ENCODE measurements at regions not wholly inside any gene's neighbourhood (a gene's known extent, or its start where the extent isn't known, plus 50 kb on each side); places are given as distances from the start of the nearest gene placed in this dataset.
A peak's percentile ranks its signal among the peaks of the same experiment; 100 is the strongest.
"Not testable (repeated sequence)": the region's sequence is repeated elsewhere in the genome, so short reads cannot be mapped to it uniquely, and the experiment has no call there.

DNA sequence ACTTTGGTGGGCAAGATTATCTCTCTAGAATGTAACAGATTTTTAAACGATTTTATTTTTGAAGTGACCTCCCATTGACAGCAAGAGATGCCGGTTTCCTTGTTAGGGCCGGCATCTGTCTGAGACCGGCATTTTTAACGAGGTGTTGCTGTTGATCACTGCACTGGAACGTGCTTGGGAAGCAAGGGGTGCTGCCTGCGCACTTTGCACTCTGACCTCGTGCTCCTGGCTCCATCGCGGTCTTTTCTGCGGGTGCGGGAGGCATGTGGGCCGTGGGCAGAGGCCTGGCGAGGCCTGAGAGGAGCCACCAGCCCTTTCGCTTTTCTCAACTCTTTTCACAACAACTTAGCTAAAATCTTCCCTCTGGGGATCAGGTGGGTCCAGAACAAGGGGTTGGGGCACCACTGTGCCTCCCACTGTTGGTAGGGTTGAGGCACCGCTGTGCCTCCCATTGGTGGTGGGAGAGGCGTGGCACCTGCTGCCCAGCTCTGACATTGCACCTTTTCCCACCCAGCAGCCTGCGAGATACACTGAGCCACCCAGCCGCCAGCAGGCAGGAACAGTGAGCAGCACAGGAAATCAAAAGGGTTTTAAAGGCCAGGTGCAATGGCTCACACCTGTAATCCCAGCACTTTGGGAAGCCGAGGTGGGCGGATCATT is 209.5 kb downstream of the LAT start:
- DNase-seq = peak in 2 of 10 donors; percentile 17 to 45
- intact Hi-C loops (cut with DNase I) = not testable (repeated sequence)

DNA sequence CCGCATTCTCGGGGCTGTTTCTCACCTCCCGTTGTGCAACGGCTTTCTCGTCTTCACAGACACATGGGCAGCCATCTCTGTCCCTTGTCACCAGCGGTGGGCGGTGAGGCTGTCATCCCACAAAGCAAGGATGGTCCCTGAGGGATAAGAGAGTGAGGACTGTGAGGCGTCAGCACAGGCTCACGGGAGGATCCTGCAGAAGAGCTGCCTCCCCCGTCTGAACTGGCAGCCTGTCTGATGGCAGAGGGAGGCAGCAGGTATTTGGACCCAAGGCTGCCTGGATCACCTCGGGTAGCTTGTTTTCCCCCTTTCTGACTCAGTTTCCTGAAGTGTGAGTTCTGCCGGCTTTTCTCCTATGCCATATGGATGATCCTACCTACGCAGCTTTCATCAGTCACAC is 208.8 kb downstream of the LAT start:
- intact Hi-C loops (cut with DNase I) = not testable (repeated sequence)
- peak in 2 of 10 donors; percentile 76 to 80 for DNase-seq

DNA sequence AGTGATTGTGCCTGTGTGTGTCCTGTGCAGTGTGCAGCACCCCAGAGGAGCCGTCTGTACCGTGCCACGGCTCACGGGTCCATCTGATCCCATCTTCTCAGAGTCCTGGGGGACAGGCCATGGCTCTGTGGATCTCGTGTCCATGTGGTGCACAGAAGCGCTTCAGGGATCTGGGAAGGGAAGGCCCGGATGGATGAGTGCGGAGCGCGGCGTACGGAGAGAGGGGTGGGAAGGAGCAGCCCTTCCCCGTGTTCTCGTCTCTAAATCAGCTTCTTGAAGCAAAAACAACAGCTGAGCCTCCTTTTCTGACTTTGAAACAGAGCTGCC is 208.4 kb downstream of the LAT start:
- intact Hi-C loops (cut with DNase I) = not testable (repeated sequence)
- DNase-seq = peak in 2 of 10 donors; percentile 25 to 61

DNA sequence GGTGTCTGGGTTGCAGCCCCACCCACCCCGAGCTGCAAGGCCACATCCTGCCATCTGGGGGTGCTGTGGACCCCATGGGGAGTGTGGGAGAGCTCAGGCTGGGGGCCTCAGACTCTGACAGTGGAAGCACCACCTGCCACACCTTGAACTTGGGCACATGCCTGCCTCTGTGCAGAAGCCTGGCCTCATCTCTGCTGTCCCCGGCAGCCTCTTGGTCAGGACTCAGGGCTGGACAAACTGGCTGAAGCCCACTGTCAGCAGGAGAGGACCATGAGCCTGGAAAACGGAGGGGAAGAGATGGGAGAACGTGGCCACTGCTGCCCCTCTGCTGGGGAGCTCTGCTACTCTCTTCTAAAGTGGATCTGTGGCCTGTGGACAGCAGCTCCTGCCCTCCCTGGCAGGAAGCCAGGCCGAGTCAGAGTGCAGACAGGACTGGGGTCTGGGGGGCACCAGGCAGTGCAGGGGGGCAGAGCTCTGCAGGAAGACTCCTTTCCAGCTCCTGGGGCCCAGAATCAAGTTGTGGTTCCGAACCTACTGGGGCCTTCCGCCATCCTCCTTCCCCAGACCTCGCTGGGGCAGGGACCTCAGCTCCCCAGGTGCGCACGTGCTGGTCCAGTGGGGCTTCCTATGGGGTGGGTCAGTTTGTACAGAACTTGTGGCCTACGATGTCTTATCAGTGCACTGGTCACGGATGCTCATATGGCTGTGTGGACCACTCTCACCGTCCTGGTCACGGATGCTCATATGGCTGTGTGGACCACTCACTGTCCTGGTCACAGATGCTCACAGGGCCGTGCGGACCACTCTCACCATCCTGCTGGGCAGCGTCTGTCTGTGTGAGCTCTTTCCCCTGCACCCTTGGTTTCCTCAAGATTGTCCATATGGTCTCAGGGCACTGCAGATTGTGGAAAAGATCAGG is 207.7 kb downstream of the LAT start:
- peak in 3 of 10 donors; percentile 41 to 62 (median 49) for DNase-seq
- intact Hi-C loops (cut with DNase I) = no loop called here

DNA sequence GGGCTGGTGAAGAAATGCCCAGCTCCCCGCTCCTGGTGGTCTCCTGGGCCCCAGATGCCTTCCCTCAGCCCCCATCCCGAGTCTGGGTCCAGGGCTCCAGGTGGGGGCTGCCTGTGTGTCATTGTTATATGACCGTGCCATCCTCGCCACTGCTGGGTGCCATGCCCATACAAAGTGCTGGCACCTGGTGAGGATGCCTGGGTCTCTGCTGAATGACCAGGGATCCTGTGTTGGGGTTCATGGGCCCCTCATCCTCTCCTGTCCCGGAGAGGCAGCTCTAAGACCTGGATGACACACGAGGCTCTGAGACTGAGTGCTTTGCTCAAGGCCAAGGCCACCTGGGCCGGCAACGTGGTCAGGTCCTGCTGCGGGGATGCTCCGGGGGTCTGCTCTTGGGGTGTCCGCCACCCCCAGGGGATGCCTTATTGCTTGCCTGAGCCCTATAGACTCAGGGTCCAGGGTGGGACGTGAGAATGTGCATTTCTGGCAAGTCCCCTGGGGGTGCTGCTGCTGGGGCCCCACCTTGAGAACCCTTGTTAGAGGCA is 206.9 kb downstream of the LAT start:
- intact Hi-C loops (cut with DNase I) = not testable (repeated sequence)
- peak in 2 of 10 donors; percentile 41 to 50 for DNase-seq

DNA sequence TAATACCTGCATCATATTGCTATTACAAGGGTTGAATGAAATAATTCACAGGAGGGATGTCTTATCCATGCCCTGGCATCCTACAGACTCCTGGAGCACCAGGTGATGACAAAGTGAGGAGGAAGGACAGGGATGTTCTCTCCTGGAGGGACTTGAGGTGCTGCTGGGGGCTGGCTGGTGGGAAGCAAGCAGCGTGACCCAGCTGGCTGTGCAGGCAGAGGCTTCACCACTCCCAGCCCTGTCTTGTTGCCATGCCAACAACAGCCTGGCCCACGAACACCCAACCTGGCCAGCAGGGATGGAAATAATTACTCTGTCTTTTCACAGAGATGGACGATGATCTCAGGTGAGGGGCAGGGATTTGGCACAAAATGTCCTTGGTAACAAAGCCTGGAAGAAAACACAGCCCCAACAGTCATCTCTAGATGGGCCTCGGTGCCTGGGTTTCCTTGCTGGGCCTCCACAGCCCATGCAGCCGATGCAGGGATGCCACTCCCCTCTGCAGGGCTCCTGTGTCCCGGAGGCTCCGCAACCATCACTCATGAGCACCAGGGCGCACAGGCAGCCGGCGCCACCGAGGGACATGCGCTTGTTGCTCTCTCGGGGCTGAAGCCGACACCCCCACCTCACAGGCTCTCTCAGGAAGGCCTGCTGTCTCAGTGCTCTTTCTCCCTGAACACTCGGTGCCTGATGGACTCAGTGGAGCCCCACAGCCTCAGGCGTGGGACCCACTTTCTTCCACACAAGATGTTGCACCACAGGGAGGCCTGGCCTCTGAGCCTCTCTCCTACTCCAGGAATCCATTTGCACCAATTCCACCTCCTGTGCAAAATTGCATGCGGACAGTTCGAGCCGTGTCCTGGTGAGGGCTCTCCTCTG is 205.9 kb downstream of the LAT start:
- DNase-seq = peak in 2 of 10 donors; percentile 42 to 61
- intact Hi-C loops (cut with DNase I) = not testable (repeated sequence)

DNA sequence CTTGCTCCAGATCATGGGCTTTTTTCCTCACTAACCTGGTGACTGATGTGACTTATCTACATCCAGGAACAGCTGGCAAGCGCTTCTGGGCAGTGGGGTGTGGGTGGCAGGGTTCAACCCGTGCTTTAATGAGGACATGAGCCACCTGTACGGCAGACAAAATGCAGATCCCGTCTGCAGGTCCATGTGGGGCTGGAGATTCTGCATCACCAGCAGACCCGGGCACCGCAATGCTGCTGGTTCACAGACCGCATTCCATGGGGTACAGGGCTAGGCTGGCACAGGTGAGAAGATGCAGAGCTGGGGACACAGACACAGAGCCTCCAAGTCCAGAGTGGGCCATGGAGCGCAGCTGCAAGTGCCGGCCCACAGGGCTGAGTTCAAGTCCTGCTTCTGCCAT is 204.0 kb downstream of the LAT start:
- intact Hi-C loops (cut with DNase I) = not testable (repeated sequence)
- DNase-seq = peak in 2 of 10 donors; percentile 3 to 47

DNA sequence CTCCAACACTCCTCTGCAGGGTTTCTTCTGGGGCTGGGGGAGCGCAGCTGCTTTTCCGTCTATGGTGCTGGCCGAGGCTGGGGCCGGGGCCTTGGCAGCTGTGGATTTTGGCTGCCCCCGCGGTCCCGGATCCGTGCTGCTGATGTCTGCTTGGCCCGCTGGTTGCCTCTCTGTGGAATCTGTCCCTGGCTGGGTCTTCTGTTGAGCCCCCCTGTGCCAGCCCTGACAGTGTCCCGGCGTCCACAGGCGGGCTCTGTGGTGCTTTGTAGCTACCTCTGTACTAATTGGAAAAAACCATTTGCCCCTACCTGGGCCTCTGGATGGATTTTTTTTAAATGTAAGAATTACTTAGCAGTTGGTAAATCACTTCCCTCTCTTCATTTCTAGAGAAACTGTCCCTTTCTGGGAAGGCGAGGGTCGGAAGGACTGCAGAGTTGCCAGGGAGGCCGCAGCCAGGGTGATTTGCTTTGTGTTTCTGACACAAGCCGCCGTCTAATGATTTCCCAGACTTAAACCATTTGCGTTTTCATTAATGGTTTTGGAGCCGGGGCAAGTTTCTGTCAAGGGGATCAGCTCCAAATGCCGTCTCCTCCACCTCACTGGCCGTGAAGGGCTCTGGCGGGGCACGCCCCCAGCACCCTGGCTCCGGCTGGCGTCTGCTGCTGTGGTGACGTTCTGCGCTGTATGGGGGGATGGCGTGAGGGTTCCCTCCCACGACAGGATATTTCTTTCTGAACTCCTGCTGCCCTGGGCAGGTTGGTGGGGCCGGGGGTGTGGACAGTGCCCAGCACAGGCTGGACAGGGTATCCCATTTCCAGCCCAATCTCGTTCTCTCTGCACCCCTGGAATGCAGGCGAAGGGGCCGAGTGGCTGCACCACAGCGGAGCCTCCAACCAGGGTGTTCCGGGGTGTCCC is 201.7 kb downstream of the LAT start:
- peak in 2 of 10 donors; percentile 61 to 87 for DNase-seq
- intact Hi-C loops (cut with DNase I) = not testable (repeated sequence)

DNA sequence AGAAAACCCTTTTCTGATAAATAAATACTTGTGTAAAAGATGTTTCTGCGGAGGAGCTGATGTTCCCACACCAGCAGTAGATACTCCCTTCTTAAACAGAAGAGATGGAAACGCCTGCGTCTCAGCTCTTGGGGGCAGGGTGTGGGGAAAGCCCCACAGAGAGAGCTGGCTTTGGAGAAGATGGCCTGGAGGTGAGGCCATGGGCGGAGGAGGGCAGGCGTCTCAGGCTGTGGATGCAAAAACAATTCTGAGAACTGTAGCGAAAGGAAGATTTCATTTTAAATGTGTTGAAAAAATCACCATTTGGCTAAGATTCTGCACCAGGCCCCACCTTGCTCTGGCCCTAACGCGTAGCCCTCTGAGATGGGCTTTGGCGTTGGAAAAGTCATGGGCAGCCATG is 201.0 kb downstream of the LAT start:
- DNase-seq = peak in 1 of 10 donors; percentile 24
- intact Hi-C loops (cut with DNase I) = not testable (repeated sequence)

DNA sequence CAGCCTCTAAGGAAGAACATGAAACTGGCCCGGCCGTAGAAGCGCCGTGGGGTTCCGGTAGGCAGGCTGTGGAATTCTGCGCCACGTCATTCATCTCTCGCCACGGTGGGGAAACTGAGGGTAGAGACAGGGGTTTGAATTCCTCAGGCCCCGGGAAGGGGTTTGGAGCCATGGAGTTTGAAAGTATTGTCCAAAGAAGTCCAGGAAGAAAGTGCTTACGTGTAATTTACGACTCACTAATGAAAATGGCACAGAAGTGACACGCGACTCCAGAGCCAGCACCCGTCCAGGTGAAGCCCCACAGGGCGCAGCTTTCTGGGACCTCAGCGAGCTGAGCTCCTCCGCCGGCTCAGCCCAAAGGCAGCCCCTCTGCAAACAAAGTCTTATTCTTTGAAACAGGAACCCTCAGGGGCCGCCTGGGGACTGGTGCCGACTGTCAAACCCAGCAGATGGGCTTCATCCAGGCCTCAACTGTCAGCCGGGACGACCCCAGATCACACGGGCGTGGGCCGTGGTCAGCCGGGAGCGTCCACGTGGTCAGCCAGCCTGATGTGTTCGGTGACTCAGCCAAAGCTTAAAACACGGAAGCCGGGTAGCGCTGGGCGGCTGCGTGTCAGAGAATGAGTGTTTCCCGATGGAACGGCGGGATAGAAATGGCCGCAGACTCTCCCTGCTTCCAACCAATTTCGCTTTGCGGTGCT is 200.0 kb downstream of the LAT start:
- peak in 2 of 10 donors; percentile 54 to 82 for DNase-seq
- intact Hi-C loops (cut with DNase I) = not testable (repeated sequence)

DNA sequence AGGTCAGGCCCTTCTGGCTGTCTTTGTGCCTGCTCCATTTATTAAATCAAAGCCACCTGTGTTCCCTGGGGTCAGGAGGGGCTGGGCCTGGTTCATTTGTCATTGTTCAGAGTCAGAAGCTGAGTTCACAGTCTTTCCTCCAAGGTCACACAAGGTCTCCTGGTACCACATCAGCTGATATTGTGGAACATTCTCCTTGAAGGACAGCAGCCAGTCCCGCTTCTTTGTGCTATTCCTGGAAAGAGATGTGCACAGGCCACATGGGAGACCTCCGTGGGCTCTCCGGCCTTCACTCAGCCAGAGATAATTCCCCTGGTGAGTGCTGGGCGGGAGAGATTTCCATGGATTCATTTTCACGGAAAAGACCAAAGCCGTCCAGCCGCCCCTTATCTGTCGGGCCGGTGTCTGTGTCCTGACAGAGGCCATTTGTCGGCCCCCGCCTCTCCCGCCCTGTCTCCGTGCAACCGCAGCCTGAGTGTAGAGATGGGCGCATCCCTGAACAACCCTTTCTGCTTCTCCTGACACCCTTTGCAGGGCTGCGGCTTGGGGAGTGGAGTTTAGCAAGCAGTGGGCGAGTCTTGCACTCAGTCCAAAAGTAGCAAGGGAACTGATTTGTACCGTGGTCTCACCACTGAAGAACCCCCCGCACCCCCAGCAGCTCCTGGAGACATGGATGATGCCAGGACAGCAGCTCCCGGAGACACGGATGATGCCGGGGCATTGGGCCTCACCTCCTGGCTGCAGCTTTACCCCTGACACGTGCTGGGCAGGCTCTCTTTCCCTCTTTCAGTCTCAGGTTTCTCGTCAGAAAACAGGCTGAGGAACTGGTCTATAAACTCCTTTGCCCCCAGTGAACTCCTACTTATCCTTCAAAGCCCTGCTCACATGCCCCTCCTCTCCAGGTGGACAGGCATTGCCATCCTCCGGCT is 198.4 kb downstream of the LAT start:
- intact Hi-C loops (cut with DNase I) = not testable (repeated sequence)

DNA sequence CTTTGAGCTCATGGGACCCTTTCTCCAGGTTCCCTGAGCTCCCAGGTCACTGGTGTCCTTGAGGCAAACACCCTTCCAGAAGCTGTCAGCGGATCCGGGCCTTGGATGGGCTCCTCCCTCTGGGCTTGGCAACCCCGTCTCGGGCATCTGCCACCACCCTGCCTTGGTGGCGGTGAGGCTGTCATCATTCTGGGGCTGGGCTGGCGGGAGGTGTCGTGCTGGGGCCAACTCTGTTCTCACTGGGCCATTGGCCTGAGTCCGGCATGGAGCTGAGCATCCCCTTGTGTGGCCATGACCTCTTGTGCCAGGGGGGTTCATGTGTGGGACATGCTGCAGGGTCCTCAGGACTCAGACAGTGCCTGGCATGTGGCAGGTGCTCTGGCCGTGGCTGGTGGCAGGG is 197.6 kb downstream of the LAT start:
- DNase-seq = peak in 2 of 10 donors; percentile 61 to 76

More for the DNA sequence above, 198.4 kb downstream of the LAT start:
- peak in 2 of 10 donors; percentile 45 to 57 for DNase-seq

DNA sequence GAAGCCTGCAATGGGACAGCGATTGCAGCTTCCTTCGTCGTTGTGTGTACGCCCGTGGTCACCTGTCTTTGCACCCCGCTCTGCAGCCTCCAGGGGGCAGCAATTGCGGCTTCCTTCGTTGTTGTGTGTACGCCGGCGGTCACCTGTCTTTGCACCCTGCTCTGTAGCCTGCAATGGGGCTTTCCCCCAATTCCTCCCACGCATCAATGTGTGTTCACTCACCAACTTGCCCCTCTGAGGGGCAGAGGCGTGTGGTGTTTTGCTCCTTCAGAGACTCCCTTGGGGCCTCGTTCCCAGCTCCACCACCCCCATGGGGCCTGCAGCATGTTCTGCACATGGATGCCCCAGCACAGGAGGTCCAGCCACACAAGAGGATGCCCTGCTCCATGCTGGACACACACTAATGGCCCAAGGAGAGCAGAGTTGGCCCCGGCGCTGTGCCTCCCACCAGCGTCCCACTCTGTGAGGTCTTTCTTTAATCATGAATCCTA is 197.1 kb downstream of the LAT start:
- peak in 2 of 10 donors; percentile 37 to 75 for DNase-seq
- intact Hi-C loops (cut with DNase I) = not testable (repeated sequence)

More for the DNA sequence above, 197.6 kb downstream of the LAT start:
- intact Hi-C loops (cut with DNase I) = no loop called here

DNA sequence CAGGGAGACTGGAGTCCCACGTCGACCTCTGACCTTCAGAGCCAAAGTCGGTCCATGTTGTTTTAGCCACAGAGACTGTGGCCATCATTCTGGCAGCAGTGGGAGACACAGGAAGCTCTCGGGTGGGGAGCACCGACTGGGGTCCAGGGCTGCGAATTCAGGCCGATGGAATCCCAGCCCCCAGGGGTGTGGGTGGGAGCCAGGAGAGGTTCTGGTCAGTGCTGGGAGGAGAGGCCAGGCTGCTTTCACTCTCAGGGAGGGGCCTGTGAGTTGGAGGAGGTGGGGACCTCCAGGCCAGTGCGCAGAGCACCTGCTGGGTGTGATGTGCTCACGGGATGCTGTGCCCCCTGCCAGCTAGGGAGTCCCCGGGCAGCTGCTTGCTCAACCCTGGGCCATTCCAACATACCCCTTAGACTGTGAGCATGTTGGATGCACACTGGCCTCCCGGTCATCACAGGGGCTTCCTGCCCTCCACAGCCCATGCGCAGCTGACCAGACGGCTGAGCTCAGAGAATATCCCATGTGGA is 196.5 kb downstream of the LAT start:
- peak in 2 of 10 donors; percentile 25 to 74 for DNase-seq
- intact Hi-C loops (cut with DNase I) = not testable (repeated sequence)

DNA sequence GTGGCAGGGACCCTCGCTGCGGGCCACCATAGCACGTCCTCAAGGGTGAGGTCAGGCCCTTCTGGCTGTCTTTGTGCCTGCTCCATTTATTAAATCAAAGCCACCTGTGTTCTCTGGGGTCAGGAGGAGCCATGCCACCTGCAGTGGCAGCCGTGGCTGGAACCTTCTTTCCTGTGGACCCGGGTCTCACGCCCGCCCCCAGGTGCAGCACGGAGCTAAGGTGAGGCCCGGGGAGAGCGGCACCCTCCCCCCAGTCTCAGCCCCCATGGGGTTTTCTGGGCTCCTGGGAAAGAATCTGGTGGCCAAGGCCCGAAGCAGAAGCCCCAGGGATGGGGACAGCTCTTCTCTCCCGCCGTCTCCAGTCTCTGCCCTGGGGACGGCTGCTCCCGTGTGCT is 195.4 kb downstream of the LAT start:
- peak in 1 of 10 donors; percentile 63 for DNase-seq
- intact Hi-C loops (cut with DNase I) = not testable (repeated sequence)

DNA sequence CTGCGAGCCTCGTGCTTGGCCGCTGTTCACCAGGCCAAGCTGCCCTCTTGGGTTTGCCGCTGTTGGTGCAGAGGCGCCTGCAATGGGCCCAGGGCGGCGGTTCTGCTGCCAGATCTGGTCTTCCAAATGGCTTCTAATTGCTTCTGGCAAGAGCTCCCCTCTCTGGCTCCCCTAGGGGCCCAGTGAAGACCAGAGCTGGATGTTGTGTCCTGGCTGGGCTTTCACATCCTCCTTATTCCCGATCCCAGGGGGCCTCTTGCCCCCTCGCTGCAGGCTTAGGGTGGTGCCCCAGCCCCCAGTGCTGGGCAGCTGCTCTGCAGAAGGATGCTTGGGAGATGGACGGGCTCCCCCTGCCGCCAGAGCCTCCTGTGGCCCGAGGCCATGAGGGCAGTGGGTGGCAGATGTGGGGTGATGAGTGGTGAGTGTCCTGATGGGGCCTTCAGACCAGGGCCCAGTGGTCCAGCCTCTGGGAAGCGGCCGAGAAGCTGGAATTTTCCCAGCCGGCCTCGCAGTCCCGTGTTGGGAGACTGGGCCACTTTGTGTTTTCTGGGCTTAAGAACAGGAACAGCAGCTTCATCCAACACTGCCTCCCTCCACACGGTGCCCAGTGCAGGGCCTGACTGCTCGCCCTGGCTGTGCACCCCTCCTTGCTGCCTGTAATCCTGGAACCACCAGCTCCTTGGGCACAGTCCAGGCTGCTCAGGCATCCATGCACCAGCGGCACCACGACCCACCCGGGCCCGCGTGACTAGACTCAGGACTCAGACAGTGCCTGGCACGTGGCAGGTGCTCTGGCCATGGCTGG is 194.8 kb downstream of the LAT start:
- peak in 3 of 10 donors; percentile 38 to 92 (median 72) for DNase-seq
- intact Hi-C loops (cut with DNase I) = not testable (repeated sequence)

All from posterior cingulate gyrus (tissue), 11 donors.